ENCODE measurements at regions not wholly inside any gene's neighbourhood (a gene's known extent, or its start where the extent isn't known, plus 50 kb on each side); places are given as distances from the start of the nearest gene placed in this dataset.

GRCh38 chr20:59376109-59376841, 75.9 kb downstream of the EDN3 start:
- no peak for DNase-seq

DNA sequence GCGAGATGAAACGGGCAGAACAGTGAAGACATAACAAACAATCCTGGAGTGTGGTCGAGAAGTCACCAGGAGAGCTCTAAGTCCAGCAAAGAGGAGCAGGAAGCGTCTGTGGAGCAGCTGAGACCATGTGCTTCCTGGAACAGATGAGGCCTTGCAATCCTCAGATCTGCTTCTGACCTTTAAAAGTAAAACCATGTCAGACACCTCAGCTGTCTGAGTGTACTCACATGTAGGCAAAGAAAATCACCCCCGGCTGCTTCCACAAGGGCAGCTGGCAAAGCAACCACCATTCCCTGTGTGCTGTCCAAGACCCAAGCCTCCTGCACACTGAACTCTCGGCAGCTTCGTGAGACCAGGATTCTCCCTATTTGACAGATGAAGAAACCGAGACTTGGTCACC, 76.6 kb downstream of the EDN3 start:
- DNase-seq = no peak

- no peak for DNase-seq
Observed at GRCh38 chr20:59377842-59378241, 77.4 kb downstream of the EDN3 start.

GRCh38 chr20:59378396-59378795, 78.0 kb downstream of the EDN3 start:
- no peak for DNase-seq

GRCh38 chr20:59378966-59379365, 78.6 kb downstream of the EDN3 start:
- DNase-seq = no peak

DNA sequence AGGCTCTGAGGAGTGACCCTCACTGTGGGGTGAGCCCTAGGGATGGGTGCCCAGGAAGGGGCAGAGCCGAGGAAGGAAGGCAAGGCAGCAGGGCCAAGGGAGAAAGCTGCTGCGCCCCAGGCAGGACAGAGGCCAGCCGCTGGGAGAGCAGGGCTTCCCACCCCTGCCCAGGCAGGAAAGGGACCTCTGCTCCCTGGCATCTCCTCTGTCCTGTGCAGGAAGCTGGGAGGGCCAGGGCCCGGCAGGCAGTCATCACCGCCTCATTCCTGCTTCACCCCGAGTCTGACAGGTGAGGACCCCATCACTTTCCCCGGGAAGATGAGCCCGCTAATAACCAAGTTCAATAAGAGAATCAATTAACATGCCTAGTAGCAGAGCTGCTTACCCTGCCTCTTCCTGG, 81.3 kb downstream of the EDN3 start:
- no peak for DNase-seq

GRCh38 chr20:59382157-59382725, 81.8 kb downstream of the EDN3 start:
- DNase-seq = no peak

GRCh38 chr20:59382907-59383306, 82.5 kb downstream of the EDN3 start:
- no peak for DNase-seq

DNA sequence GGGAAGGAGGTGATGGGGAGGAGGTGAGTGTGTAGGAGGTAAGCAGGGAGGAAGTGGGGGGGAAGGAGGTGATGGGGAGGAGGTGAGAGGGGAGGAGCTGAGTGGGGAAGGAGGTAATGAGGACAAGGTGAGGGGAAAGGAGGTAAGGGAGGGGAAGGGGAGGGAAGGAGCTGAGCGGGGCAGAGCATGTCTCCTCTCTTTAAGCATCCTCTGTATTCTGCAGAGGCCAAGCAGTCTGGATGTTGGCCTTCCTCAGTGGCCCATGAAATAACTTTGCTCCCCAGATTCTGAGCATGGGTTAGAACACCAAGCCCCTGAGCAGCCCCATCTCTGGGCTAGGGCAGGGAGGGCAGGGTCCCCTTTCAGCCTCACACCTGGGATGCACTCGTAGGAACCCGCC, 84.6 kb downstream of the EDN3 start:
- no peak for DNase-seq

DNA sequence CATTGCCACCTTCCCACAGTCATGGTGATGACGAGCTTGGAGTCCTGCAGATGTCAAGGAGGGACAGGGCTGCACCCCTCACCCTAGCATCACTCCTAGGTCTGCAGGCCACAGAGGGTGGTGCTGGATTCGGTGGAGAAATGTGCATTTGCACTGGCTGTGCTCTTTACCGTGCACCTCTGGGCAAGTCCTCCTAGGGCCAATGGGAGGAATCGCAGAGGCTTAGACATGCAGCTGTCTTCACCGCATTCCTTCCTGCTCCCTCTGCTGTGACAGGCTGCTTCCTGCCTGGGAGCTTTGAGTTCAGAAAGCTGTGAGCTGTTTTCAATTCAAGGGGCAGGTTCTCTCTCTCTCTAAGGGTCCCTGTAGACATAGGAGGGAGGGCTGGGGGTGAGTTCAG, 85.1 kb downstream of the EDN3 start:
- no peak for DNase-seq

DNA sequence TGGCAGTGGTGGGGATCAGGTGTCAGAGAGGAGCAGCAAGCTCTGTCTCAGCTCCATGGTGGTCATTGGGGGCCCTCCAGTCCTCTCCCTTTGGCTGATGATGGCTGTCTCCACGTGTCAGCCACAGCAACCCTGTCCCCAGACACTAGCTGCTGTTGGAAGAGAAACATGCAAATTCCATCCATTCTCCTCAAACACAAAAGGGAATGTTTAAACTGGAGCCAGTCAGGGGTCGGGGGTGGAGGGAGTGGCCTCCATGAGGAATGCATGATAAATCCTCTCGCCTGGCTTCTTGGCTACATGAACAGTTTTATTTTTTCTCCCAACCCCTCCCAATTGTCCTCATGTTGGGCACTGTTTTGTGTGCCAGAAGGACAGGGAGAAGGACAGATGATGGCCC, 86.4 kb downstream of the EDN3 start:
- no peak for DNase-seq

DNA sequence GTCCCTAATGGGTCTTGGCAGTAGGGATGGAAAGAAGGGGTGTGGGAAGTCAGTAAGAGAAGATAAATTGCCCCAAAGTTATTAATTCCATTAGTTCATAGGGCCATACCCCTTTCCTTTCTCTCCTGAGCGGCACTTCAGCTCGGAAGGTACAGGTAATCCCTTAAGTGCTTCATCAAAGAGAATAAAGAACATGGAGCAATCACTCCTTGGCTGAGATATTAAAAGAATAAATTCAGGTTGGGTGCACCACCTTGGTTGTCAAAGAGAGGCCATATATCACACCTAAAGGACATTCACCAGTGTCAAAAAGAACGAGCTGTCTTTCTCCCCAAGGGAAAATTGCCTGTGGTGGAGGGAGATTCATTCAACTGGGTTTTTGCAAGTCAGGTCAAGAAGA, 87.5 kb downstream of the EDN3 start:
- no peak for DNase-seq

- DNase-seq = no peak
Observed at GRCh38 chr20:59388402-59388801, 88.0 kb downstream of the EDN3 start.

DNA sequence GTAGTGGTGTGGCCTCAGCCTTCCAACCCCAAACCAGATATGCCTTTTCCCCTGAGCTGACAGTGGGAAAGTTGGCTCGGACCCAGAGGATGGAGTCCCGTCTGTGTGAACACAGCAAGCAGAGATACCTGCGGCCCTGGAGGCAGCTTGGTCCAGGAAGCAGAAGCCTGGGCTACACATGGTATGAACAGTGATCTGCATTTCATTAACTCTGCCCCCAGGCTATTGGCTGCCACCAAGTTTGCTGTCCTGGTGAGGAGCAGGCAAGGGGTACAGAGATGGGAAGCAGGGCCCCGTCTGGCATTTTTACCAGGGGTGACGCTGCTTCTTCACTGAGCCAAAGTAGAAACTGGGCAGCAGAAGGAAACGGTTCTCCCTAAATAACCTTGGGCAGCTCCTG, 90.0 kb downstream of the EDN3 start:
- no peak for DNase-seq

DNA sequence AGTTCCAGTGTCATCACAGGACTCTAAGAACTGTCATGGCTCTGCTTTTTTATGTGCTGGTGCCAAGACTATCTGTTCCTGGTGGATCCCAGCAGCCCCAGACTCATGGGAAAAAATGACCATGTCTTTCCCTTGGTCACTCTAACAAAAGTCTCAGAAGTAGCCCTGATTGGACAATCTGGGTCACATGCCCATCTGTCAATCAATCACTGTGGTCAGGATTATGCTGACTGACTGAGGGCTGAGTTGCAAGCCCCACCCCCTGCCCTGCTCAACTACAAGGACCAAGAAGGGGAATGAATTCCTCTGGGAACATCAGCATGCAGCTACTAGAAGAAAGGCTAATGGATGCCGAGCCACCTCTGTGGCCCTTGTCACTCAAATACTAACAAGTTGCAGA, 91.6 kb downstream of the EDN3 start:
- DNase-seq = no peak

GRCh38 chr20:59392736-59393135, 92.3 kb downstream of the EDN3 start:
- no peak for DNase-seq

GRCh38 chr20:59393142-59393541, 92.7 kb downstream of the EDN3 start:
- no peak for DNase-seq

DNA sequence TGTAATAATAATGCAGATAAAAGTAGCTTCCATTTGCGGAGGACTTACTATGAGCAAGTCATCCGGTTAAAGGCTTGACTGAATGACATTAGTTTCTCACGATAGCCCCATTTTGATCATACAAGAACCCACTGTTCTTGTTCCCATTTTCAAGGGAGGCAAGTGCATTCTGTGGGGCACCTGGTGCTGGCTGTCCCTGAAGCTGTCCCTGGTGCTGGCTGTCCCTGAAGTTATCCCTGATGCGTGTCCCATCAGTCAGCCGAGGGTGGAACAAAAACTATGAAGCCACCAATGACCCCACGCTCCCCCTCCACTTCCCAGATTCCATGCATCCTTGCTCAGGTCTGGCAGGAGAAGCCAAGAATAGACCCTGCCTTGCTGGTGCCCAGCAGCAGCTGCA, 95.3 kb downstream of the EDN3 start:
- no peak for DNase-seq

- DNase-seq = peak; percentile 32
Observed at GRCh38 chr20:59398537-59399205, 98.3 kb downstream of the EDN3 start.

- no peak for DNase-seq
Observed at GRCh38 chr20:59399426-59400099, 99.2 kb downstream of the EDN3 start.

- DNase-seq = peak; percentile 45
Observed at GRCh38 chr20:59400708-59401107, 100.3 kb downstream of the EDN3 start.

GRCh38 chr20:59402681-59403080, 102.3 kb downstream of the EDN3 start:
- peak; percentile 61 for DNase-seq

DNA sequence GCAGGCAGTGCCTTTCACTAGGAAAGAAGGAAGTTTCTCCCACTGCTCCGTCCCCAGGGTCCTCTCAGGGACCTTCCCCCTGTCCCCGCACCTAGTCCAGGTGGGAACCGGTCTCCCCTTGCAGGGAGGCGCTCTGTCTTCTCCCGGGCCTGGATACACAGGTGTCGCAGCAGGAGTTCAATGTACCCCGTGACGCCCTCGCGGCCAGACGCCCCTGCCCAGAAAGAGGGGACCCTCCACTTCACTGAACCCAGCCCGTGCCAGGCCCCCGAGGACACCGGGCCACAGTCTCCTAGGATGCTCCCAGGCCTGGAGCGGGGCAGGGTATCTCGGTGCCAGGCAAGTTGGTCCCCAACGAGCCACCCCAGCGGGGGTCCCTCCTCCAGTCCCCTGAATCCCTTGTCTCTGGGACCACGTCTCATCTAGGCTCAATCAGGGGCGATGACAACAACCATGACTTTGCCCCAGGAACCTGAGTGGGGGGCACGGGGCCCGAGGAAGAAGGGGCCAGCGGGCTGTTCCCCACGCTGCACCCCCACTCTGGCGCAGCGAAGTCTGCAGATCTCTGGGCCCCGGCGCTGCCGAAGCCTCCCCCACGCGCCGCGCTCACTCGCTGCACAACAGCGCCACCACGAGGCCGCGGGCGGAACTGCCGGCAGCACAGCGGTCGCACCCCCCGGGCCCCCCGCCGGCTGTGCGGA, 103.0 kb downstream of the EDN3 start:
- peak; percentile 65 for DNase-seq

All from NCI-H2227 treated with DMSO at 0.1 percent for 48 hours (cell line).